Right renal cortex interstitium (tissue), 3 donors: ENCODE measurements at regions not wholly inside any gene's neighbourhood (a gene's known extent, or its start where the extent isn't known, plus 50 kb on each side); places are given as distances from the start of the nearest gene placed in this dataset.

Experiments
- DNase-seq, 3 donors: peaks; one replicate each; pipeline ENCODE4 v3.0.0-alpha.2; 2013; ENCODE audit warnings: low read depth in 3 of 3, low spot score in 2 of 3

GRCh38 chr2:30339071-30339470, 107.7 kb downstream of the LBH start:
- no peak for DNase-seq

- DNase-seq, result no peak
Measured at GRCh38 chr2:30341500-30342267, 105.4 kb upstream of the LCLAT1 start.

- no peak for DNase-seq
Measured at GRCh38 chr2:30346471-30347169, 100.4 kb upstream of the LCLAT1 start.

GRCh38 chr2:30348825-30349224, 98.2 kb upstream of the LCLAT1 start:
- DNase-seq, result no peak

GRCh38 chr2:30349691-30350090, 97.4 kb upstream of the LCLAT1 start:
- no peak for DNase-seq

- no peak for DNase-seq
Measured at GRCh38 chr2:30351116-30351515, 95.9 kb upstream of the LCLAT1 start.

- no peak for DNase-seq
Measured at GRCh38 chr2:30351949-30352348, 95.1 kb upstream of the LCLAT1 start.

- DNase-seq, result no peak
Measured at GRCh38 chr2:30354150-30354549, 92.9 kb upstream of the LCLAT1 start.

GRCh38 chr2:30354621-30355020, 92.4 kb upstream of the LCLAT1 start:
- DNase-seq, result no peak

GRCh38 chr2:30355306-30355705, 91.7 kb upstream of the LCLAT1 start:
- DNase-seq, result no peak

- no peak for DNase-seq
Measured at GRCh38 chr2:30356071-30356470, 91.0 kb upstream of the LCLAT1 start.

- no peak for DNase-seq
Measured at GRCh38 chr2:30356776-30357175, 90.3 kb upstream of the LCLAT1 start.

GRCh38 chr2:30358351-30358750, 88.7 kb upstream of the LCLAT1 start:
- DNase-seq, result no peak

- no peak for DNase-seq
Measured at GRCh38 chr2:30358842-30359241, 88.2 kb upstream of the LCLAT1 start.

- DNase-seq, result no peak
Measured at GRCh38 chr2:30359644-30360167, 87.3 kb upstream of the LCLAT1 start.

- no peak for DNase-seq
Measured at GRCh38 chr2:30361751-30362394, 85.2 kb upstream of the LCLAT1 start.

- DNase-seq, result no peak
Measured at GRCh38 chr2:30362468-30363081, 84.5 kb upstream of the LCLAT1 start.

GRCh38 chr2:30363406-30363805, 83.6 kb upstream of the LCLAT1 start:
- no peak for DNase-seq

- no peak for DNase-seq
Measured at GRCh38 chr2:30365201-30365600, 81.8 kb upstream of the LCLAT1 start.

- DNase-seq, result no peak
Measured at GRCh38 chr2:30366199-30366691, 80.8 kb upstream of the LCLAT1 start.
